Liver (tissue), 8 donors: ENCODE measurements at regions not wholly inside any gene's neighbourhood (a gene's known extent, or its start where the extent isn't known, plus 50 kb on each side); places are given as distances from the start of the nearest gene placed in this dataset.

Source experiments
- DNase-seq: peaks from one replicate; pipeline ENCODE4 v3.0.0-alpha.2; 2017; ENCODE audit warnings: low spot score
- H3K27ac ChIP-seq, 2 donors: one replicate each; pipeline ENCODE4 v1.7.0; 2013; ENCODE audit warnings: inconsistent platforms in 2 of 2, low read length in 2 of 2, control low read depth in 1 of 2, low read depth in 1 of 2, mild to moderate bottlenecking in 1 of 2
- H3K27me3 ChIP-seq, 4 donors: one replicate each; pipeline versions ENCODE4 v1.6.1 to v1.7.0; 2013; ENCODE audit warnings: low read length in 3 of 4, inconsistent platforms in 1 of 4, mild to moderate bottlenecking in 1 of 4, moderate library complexity in 1 of 4; ENCODE audit not compliant: control insufficient read depth in 4 of 4, insufficient read depth in 4 of 4
- H3K36me3 ChIP-seq, 4 donors: one replicate each; pipeline versions ENCODE4 v1.6.1 to v1.7.0; 2013; ENCODE audit warnings: low read length in 3 of 4, mild to moderate bottlenecking in 3 of 4, low read depth in 1 of 4, moderate library complexity in 1 of 4; ENCODE audit not compliant: control insufficient read depth in 4 of 4, insufficient read depth in 3 of 4
- H3K4me1 ChIP-seq, 4 donors: one replicate each; pipeline versions ENCODE4 v1.6.1 to v1.7.0; 2013; ENCODE audit warnings: low read length in 3 of 4, mild to moderate bottlenecking in 3 of 4, moderate library complexity in 1 of 4; ENCODE audit not compliant: control insufficient read depth in 4 of 4, insufficient read depth in 4 of 4
- H3K4me3 ChIP-seq, 3 donors: one replicate each; pipeline versions ENCODE4 v1.6.1 to v1.7.0; 2013; ENCODE audit warnings: low read length in 3 of 3, control low read depth in 1 of 3, low read depth in 1 of 3, mild to moderate bottlenecking in 1 of 3
- H3K9ac ChIP-seq, 2 donors: one replicate each; pipeline ENCODE4 v1.7.0; 2013; ENCODE audit warnings: low read length in 2 of 2, mild to moderate bottlenecking in 2 of 2, moderate library complexity in 2 of 2, control low read depth in 1 of 2, low read depth in 1 of 2
- H3K9me3 ChIP-seq, 4 donors: one replicate each; pipeline versions ENCODE4 v1.6.1 to v1.7.0; 2013; ENCODE audit warnings: low read length in 3 of 4; ENCODE audit not compliant: control insufficient read depth in 4 of 4
- ATF3 ChIP-seq: IDR thresholded peaks from 2 replicates; pipeline ENCODE4 v1.6.1; 2016; ENCODE audit warnings: antibody characterized with exemption
- CTCF ChIP-seq: fragments of 150-350 bp; IDR thresholded peaks from 2 replicates; pipeline ENCODE4 v1.5.1; 2017; ENCODE audit warnings: improper control_type of control experiment, low read depth, low read length; ENCODE audit not compliant: missing input control
- EGR1 ChIP-seq, 2 donors: IDR thresholded peaks; 2 replicates each; pipeline ENCODE4 v1.6.1; 2016 to 2018; ENCODE audit warnings: antibody characterized with exemption in 2 of 2, low read depth in 2 of 2
- FOXA1 ChIP-seq: IDR thresholded peaks from 2 replicates; pipeline ENCODE4 v1.6.1; 2016; ENCODE audit warnings: antibody characterized with exemption
- FOXA2 ChIP-seq: IDR thresholded peaks from 2 replicates; pipeline ENCODE4 v1.6.1; 2016; ENCODE audit warnings: antibody characterized with exemption
- GABPA ChIP-seq, 2 donors: IDR thresholded peaks in 1 of 2; conservative IDR thresholded peaks in 1 of 2; 2 replicates each; pipeline ENCODE4 v1.6.1; 2016; ENCODE audit warnings: antibody characterized with exemption in 2 of 2, mild to moderate bottlenecking in 1 of 2, moderate library complexity in 1 of 2
- HNF4A ChIP-seq, 2 donors: conservative IDR thresholded peaks; 2 replicates each; pipeline ENCODE4 v1.6.1; 2016; ENCODE audit warnings: antibody characterized with exemption in 2 of 2, mild to moderate bottlenecking in 2 of 2
- HNF4G ChIP-seq: IDR thresholded peaks from 2 replicates; pipeline ENCODE4 v1.6.1; 2016; ENCODE audit warnings: antibody characterized with exemption
- JUND ChIP-seq, 2 donors: IDR thresholded peaks; 2 replicates each; pipeline ENCODE4 v1.6.1; 2016; ENCODE audit warnings: antibody characterized with exemption in 2 of 2
- NR2F2 ChIP-seq: IDR thresholded peaks from 2 replicates; pipeline ENCODE4 v1.6.1; 2016; ENCODE audit warnings: antibody characterized with exemption
- RAD21 ChIP-seq, 2 donors: IDR thresholded peaks; 2 replicates each; pipeline ENCODE4 v1.6.1; 2016; ENCODE audit warnings: antibody characterized with exemption in 2 of 2, mild to moderate bottlenecking in 2 of 2
- REST ChIP-seq: IDR thresholded peaks from 2 replicates; pipeline ENCODE4 v1.6.1; 2016; ENCODE audit warnings: antibody characterized with exemption, mild to moderate bottlenecking
- RXRA ChIP-seq, 2 donors: IDR thresholded peaks; 2 replicates each; pipeline ENCODE4 v1.6.1; 2017 to 2018; ENCODE audit warnings: antibody characterized with exemption in 2 of 2, mild to moderate bottlenecking in 1 of 2
- SP1 ChIP-seq: IDR thresholded peaks from 2 replicates; pipeline ENCODE4 v1.6.1; 2018; ENCODE audit warnings: antibody characterized with exemption, mild to moderate bottlenecking
- TAF1 ChIP-seq: conservative IDR thresholded peaks from 2 replicates; pipeline ENCODE4 v1.6.1; 2016; ENCODE audit warnings: antibody characterized with exemption, mild to moderate bottlenecking
- YY1 ChIP-seq: IDR thresholded peaks from 2 replicates; pipeline ENCODE4 v1.6.1; 2016; ENCODE audit warnings: antibody characterized with exemption, mild to moderate bottlenecking
- WGBS: extraction: QIAGEN DNeasy Blood & Tissue Kit; methylation state at CpG from one replicate; pipeline ENCODE4 v1.1.7; 2013; 5-methylcytosine and 5-hydroxymethylcytosine counted together
- TF ChIP-seq, protein P1 (sequence below): IDR thresholded peaks from 2 replicates; pipeline ENCODE4 v1.6.1; 2016; ENCODE audit warnings: antibody characterized with exemption
- donor health status: healthy.
- donor health status: healthy.
- donor health status: healthy.
- donor health status: healthy.
- donor health status: healthy.

DNA sequence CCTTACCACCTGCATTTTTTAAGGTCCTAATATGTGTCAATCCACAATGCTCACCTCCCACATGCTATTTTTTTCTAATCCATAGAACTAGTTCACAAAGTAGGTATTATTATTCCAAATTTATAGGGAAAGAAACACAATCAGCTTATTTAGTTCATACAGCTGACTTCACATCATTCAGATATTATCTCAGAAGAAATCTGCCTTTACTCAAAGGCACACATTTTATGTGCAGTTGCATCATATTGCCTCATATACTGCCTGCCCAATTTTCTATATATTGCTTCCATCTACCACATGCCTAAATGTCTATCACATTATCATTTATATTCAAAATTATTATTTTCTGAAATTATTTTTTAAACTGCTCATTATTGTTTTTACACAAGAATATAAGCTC, 88.7 kb upstream of the LUZP2 start:
- Histone ChIP-seq H3K36me3 (no peaks in the 10 kb centered on the region), H3K9me3 (no peaks in the 10 kb centered on the region), H3K27me3 (no peaks in the 10 kb centered on the region), H3K4me3 (no peak overlapping the region), H3K9ac (no peak overlapping the region), H3K27ac (no peak overlapping the region), H3K4me1 (no peaks in the 10 kb centered on the region)
- TF ChIP-seq RAD21 (IDR thresholded peaks at IDR 0.05) (no peak), HNF4G (no peak), RXRA (IDR thresholded peaks at IDR 0.05) (no peak), FOXA2 (no peak), EGR1 (IDR thresholded peaks at IDR 0.05; ENCODE audit: low read depth in 2 of 2) (no peak), SP1 (no peak), NR2F2 (no peak)
- DNase-seq, result no peak

DNA sequence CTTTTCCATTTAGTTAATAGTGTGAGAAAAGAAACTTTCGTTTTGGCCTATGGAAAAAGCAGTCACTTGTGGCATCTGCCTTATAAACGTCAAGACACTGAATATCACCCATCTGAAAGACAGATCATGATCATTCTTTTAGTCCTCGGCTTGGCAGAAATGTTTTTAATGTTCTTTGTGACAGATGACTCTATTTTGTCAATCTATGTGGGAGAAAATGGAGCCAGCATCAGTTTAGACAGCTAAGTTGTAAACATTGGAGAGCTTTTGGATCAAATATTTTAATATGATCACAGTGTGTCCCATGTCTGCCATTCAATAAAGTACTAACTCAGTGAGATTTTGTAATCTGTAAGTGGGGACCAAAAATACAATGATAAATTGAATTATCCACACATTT, 85.1 kb upstream of the LUZP2 start:
- no peaks in the 10 kb centered on the region for H3K36me3 ChIP-seq
- no peak for DNase-seq
- H3K4me1 ChIP-seq, result no peaks in the 10 kb centered on the region
- no peak overlapping the region for H3K4me3 ChIP-seq
- H3K27ac ChIP-seq, result no peak overlapping the region
- no peaks in the 10 kb centered on the region for H3K9me3 ChIP-seq
- TF ChIP-seq ATF3 (no peak), HNF4G (no peak), JUND (IDR thresholded peaks at IDR 0.05) (no peak), CTCF (no peak), RXRA (IDR thresholded peaks at IDR 0.05) (no peak), FOXA1 (no peak), SP1 (no peak), GABPA (IDR thresholded peaks at IDR 0.05 in 1 of 2, conservative IDR thresholded peaks at IDR 0.05 in 1 of 2) (no peak), REST (no peak), HNF4A (conservative IDR thresholded peaks at IDR 0.05) (no peak), FOXA2 (no peak), EGR1 (IDR thresholded peaks at IDR 0.05; ENCODE audit: low read depth in 2 of 2) (no peak), NR2F2 (no peak), RAD21 (IDR thresholded peaks at IDR 0.05) (no peak), TAF1 (no peak), YY1 (no peak)
- TF ChIP-seq, protein P1, sequence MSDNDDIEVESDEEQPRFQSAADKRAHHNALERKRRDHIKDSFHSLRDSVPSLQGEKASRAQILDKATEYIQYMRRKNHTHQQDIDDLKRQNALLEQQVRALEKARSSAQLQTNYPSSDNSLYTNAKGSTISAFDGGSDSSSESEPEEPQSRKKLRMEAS, result no peak
- WGBS, result 60% methylated on average over 3 of the region's 3 CpGs
- no peak overlapping the region for H3K9ac ChIP-seq
- H3K27me3 ChIP-seq, result no peaks in the 10 kb centered on the region
